ENCODE measurements at regions not wholly inside any gene's neighbourhood (a gene's known extent, or its start where the extent isn't known, plus 50 kb on each side); places are given as distances from the start of the nearest gene placed in this dataset.

DNA sequence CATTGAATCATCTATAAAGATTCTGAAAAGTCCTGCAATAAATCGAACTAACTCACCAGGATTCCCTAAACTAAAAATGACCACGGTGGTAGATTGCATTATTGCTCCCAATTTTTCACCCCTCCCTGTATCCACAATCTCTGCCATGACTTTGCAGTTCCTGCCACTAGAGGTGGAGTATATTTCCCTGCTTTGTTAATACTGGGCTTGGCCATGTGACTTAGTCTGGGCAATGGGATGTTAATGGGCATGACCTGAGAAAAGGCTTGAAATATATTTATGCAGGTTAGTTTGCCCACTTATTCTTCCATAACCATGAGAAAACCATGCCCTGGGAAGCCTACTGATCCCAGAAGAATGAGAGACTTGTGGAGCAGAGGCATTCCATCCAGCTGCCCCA is 59.1 kb downstream of the NOG start:
- TF ChIP-seq POLR2A (IDR thresholded peaks at IDR 0.05; ENCODE audit: low read depth, low read length) (no peak), POLR2AphosphoS5 (IDR thresholded peaks at IDR 0.05; ENCODE audit: insufficient read depth, low read depth, low read length) (no peak), EZH2 (IDR thresholded peaks at IDR 0.05; ENCODE audit: borderline replicate concordance, low read depth, low read length, severe bottlenecking) (no peak), MYC (IDR thresholded peaks at IDR 0.05; ENCODE audit: low read depth, low read length) (no peak), JUN (IDR thresholded peaks at IDR 0.05; ENCODE audit: borderline replicate concordance, insufficient read depth, insufficient read length, low read depth) (no peak), FOS (IDR thresholded peaks at IDR 0.05; ENCODE audit: borderline replicate concordance, insufficient read depth, low read length) (no peak)
- TF ChIP-seq, protein P1, sequence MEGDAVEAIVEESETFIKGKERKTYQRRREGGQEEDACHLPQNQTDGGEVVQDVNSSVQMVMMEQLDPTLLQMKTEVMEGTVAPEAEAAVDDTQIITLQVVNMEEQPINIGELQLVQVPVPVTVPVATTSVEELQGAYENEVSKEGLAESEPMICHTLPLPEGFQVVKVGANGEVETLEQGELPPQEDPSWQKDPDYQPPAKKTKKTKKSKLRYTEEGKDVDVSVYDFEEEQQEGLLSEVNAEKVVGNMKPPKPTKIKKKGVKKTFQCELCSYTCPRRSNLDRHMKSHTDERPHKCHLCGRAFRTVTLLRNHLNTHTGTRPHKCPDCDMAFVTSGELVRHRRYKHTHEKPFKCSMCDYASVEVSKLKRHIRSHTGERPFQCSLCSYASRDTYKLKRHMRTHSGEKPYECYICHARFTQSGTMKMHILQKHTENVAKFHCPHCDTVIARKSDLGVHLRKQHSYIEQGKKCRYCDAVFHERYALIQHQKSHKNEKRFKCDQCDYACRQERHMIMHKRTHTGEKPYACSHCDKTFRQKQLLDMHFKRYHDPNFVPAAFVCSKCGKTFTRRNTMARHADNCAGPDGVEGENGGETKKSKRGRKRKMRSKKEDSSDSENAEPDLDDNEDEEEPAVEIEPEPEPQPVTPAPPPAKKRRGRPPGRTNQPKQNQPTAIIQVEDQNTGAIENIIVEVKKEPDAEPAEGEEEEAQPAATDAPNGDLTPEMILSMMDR (IDR thresholded peaks at IDR 0.05; ENCODE audit: extremely low read depth in 1 of 2, insufficient read depth in 1 of 2, low read depth in 1 of 2, low read length in 2 of 2), result no peak
- TF ChIP-seq, protein P2, sequence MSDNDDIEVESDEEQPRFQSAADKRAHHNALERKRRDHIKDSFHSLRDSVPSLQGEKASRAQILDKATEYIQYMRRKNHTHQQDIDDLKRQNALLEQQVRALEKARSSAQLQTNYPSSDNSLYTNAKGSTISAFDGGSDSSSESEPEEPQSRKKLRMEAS (IDR thresholded peaks at IDR 0.05; ENCODE audit: insufficient read depth, insufficient read length), result no peak
